ENCODE measurements at regions not wholly inside any gene's neighbourhood (a gene's known extent, or its start where the extent isn't known, plus 50 kb on each side); places are given as distances from the start of the nearest gene placed in this dataset.

DNA sequence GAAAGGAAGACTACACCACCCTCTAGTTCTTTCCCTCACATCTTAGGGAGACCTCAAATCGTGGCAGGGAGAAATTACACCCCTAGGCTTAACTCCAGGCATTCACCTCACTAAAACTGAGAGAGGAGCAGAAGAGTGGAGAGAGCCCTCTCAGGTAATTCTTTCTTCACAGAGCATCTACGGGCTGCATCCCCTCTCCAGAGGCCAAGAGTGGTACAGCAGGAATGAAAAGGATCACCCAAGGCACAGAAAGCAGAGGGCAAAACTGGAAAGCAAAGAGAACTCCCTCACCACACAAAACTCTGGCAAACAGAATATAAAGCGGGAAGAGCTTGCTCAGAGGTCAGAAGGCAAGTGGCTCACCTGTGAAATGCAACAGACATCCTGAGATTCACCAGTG, 661.2 kb downstream of the TBC1D4 start:
- TF ChIP-seq, protein P1, sequence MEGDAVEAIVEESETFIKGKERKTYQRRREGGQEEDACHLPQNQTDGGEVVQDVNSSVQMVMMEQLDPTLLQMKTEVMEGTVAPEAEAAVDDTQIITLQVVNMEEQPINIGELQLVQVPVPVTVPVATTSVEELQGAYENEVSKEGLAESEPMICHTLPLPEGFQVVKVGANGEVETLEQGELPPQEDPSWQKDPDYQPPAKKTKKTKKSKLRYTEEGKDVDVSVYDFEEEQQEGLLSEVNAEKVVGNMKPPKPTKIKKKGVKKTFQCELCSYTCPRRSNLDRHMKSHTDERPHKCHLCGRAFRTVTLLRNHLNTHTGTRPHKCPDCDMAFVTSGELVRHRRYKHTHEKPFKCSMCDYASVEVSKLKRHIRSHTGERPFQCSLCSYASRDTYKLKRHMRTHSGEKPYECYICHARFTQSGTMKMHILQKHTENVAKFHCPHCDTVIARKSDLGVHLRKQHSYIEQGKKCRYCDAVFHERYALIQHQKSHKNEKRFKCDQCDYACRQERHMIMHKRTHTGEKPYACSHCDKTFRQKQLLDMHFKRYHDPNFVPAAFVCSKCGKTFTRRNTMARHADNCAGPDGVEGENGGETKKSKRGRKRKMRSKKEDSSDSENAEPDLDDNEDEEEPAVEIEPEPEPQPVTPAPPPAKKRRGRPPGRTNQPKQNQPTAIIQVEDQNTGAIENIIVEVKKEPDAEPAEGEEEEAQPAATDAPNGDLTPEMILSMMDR (IDR thresholded peaks at IDR 0.05; ENCODE audit: control insufficient read depth, insufficient read depth, low read depth, low read length, missing control alignments): no peak
- no peak for DNase-seq (ENCODE audit: low read depth)
- no peak overlapping the region for H3K4me3 ChIP-seq (ENCODE audit: control insufficient read depth, low read depth, low read length)

DNA sequence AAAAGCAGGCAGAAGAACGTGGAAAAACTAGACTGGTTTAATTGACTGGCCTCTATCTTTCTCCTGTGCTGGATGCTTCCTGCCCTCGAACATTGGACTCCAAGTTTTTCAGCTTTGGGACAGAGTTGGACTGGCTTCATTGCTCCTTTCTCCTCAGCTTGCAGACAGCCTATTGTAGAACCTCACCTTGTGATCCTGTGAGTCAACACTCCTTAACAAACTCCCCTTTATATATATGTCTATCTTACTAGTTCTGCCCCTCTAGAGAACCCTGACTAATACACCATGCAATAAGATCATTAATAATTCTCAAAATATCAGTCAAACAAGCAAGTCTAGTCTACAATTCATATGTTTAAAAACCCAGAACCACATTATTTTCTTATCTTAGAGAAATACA, 662.4 kb downstream of the TBC1D4 start:
- H3K4me3 ChIP-seq (ENCODE audit: control insufficient read depth, low read depth, low read length): no peak overlapping the region
- TF ChIP-seq, protein P1 (IDR thresholded peaks at IDR 0.05; ENCODE audit: control insufficient read depth, insufficient read depth, low read depth, low read length, missing control alignments): no peak
- DNase-seq (ENCODE audit: low read depth): no peak

DNA sequence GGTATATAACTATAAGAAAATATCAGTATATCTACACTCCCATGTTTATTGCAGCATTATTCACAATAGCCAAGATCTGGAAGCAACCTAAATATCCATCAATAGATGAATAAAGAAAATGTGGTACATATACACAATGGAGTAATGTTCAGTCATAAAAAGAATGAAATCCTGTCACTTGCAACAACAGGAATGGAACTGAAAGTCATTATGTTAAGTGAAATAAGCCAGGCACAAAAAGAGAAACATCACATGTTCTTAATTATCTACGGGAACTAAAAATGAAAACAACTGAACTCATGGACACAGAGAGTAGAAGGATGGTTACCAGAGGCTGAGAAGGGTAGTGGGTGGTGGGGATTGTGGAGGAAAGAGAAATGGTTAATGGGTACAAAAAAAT, 665.2 kb downstream of the TBC1D4 start:
- no peak overlapping the region for H3K4me3 ChIP-seq (ENCODE audit: control insufficient read depth, low read depth, low read length)
- TF ChIP-seq, protein P1 (IDR thresholded peaks at IDR 0.05; ENCODE audit: control insufficient read depth, insufficient read depth, low read depth, low read length, missing control alignments): no peak
- no peak for DNase-seq (ENCODE audit: low read depth)

DNA sequence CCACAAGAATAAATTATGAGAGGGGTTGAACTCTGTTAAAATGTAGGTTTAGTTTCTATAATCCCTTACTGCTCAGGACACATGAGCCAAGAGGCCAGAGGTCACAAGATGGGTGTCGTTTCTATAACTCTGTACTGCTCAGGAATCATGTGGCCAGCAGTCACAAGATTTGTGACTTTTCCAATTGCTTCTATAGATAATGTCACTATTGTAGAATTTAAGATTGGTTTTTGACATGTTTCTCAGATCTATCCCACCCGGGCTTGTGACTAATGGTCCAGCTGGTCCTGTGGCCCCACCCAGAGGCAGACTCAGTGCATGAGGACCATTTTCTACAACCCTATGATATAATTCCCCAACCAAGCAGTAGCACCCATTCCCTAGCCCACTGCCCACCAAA, 662.0 kb upstream of the KLF12 start:
- TF ChIP-seq, protein P1 (IDR thresholded peaks at IDR 0.05; ENCODE audit: control insufficient read depth, insufficient read depth, low read depth, low read length, missing control alignments): no peak
- no peak for DNase-seq (ENCODE audit: low read depth)
- no peak overlapping the region for H3K4me3 ChIP-seq (ENCODE audit: control insufficient read depth, low read depth, low read length)

DNA sequence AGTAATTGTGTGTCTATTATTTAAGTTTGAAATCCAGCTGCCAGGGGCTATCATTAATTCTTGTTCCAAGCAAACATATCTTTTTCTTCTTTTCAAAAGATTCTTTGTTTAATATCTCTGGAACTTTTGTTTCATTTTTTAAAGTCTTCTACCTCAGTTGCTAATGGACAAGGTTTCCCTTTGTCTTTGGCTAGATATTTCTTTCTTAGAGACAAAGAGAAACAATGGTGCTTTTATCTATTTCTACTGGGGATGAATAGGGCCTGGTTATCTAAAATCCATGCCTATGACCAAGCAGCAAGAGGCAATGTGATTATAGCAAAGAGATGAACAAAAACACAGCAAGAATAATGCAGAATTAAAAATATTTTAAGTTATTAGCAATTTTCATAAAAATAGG, 661.3 kb upstream of the KLF12 start:
- TF ChIP-seq, protein P1 (IDR thresholded peaks at IDR 0.05; ENCODE audit: control insufficient read depth, insufficient read depth, low read depth, low read length, missing control alignments): no peak
- DNase-seq (ENCODE audit: low read depth): no peak
- no peak overlapping the region for H3K4me3 ChIP-seq (ENCODE audit: control insufficient read depth, low read depth, low read length)

DNA sequence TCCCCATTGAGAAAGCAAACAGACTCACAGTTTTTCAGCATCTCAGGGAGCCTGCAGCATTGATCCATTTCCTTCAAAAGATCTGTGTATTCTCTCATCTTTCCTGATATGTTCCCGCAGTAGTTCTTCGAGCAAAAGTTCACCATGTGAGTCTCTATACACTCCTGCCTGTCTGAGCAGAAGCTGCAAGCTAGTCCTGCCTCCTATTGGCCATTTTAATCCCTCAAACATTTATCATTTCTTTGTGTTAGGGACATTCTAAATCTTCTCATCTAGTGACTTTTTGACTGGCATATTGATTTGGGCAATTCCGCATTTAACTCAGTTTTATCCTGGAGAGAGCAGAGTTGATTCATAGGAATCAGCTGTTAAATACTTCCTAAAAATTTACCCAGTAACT, 660.4 kb upstream of the KLF12 start:
- TF ChIP-seq, protein P1 (IDR thresholded peaks at IDR 0.05; ENCODE audit: control insufficient read depth, insufficient read depth, low read depth, low read length, missing control alignments): no peak
- no peak overlapping the region for H3K4me3 ChIP-seq (ENCODE audit: control insufficient read depth, low read depth, low read length)
- no peak for DNase-seq (ENCODE audit: low read depth)

DNA sequence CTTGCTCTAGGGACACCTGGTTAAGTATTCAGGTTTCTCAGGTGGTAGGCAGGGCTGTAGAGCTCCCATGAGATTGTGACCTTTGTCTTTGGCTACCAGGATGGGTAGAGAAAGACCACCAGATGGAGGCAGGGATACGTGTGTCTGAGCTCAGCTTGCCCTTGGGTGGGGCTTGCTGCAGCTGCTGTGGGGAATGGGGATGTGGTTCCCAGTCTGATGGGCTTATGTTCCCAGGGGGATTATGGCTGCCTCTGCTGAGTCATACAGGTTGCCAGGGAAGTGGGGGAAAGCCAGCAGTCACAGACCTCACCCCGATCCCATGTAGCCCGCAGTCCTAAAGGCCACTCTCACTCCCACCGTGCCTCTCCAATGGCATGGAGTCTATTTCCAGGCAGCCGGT, 659.9 kb upstream of the KLF12 start:
- TF ChIP-seq, protein P1 (IDR thresholded peaks at IDR 0.05; ENCODE audit: control insufficient read depth, insufficient read depth, low read depth, low read length, missing control alignments): no peak
- no peak for DNase-seq (ENCODE audit: low read depth)
- H3K4me3 ChIP-seq (ENCODE audit: control insufficient read depth, low read depth, low read length): no peak overlapping the region
